Right lung (tissue), 2 donors: ENCODE measurements at regions not wholly inside any gene's neighbourhood (a gene's known extent, or its start where the extent isn't known, plus 50 kb on each side); places are given as distances from the start of the nearest gene placed in this dataset.
"Not testable (repeated sequence)": the region's sequence is repeated elsewhere in the genome, so short reads cannot be mapped to it uniquely, and the experiment has no call there.

ENCODE experiments used
- DNase-seq, 2 donors: peaks; one replicate each; pipeline ENCODE4 v3.0.0-alpha.2; 2013

DNA sequence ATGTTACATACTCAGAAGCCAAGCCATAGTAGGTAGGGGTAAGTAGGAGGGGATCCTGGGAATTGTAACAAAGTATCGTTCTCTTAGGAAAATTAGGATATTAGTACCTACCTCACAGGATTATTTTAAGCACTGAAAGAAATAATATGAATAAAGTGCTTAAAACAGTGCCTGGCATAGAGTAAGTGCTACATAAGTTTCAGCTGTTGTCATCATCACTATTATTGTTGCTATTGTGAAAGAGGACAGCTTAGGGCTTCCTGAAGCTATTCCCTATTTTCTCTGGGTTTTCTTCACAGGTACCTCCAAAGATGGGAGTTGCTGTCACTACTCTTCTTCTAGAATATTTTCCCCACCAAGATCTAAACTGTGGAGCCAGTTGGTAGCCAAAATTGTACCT is 443.7 kb upstream of the FGF16 start:
- DNase-seq = no peak

GRCh38 chrX:77003956-77004355 is 443.2 kb upstream of the FGF16 start:
- DNase-seq = no peak

GRCh38 chrX:77009691-77010090 is 437.5 kb upstream of the FGF16 start:
- no peak for DNase-seq

DNA sequence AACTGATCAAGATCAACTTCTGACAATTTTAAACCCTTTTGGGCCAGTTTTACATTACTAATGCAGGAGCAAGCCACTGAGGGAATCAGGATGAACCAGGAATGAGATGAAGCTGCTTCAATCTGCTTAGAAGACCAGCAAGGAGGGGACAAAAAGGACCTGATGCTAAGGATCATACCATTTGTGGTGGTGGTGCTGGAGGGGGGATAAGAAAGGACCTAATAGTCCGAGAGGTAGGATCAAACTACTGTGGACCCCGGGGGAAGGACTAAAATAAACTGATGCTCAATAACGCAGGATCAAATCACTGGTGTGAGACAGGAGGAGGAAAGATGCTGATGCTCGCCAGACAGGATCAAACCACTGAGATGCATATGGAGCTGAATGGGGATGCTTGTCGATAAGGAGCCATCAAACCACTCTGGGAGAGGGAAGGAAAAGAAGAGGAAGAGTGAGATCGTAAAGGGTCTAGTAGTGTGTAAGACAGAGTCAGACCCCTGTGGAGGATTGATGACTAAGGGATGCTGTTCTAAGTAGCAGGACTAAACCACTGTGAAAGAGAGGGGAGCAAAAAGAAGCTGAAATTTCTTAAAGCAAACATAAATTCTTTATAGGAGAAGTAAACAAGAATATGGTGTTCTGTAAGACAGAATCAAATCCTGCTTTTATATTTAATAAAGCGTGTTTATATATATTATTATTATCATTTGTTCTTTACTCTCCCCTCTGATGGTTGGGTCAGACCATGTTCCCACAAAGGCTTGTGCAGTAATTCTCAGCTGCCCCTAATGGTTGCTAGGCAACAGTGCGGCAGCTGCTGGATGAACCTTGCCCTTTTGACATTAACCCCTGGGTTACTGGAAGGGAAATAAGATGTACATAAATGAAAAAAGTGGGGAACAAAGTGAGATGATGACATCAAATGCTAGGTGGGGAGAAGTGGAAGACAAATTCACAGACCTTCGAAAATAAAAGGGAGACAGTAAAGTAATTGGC is 432.5 kb upstream of the FGF16 start:
- peak; percentile 0 to 2 for DNase-seq

DNA sequence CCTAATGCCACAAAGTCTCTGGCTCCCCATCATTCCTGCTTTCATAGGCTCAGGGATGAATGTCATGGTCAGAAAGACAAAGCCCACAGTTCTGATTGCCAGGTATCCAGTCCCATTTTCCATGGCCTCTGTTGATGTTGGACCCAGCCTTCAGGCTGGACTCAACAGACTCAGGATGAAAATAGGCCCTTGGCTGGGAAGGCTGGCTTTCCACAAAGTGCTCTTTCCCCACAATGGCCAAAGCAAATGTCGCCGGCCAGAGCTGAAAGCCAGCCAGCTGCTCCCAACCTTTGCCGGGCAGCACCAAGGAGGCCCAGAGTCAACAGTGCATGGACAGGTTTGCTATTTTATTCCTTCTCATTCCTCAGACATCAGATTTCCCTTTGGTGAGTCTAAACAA is 430.1 kb upstream of the FGF16 start:
- DNase-seq = no peak

DNA sequence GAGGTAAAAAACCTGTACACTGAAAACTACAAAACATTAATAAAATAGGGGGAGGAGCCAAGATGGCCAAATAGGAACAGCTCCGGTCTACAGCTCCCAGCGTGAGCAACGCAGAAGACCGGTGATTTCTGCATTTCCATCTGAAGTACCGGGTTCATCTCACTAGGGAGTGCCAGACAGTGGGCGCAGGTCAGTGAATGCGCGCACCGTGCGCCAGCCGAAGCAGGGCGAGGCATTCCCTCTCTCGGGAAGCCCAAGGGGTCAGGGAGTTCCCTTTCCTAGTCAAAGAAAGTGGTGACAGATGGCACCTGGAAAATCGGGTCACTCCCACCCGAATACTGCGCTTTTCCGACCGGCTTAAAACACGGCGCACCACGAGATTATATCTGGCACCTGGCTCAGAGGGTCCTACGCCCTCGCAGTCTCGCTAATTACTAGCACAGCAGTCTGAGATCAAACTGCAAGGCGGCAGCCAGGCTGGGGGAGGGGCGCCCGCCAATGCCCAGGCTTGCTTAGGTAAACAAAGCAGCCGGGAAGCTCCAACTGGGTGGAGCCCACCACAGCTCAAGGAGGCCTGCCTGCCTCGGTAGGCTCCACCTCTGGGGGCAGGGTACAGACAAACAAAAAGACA is 400.9 kb upstream of the FGF16 start:
- not testable (repeated sequence) for DNase-seq

- no peak for DNase-seq
These were observed 386.6 kb upstream of the FGF16 start for GRCh38 chrX:77060572-77060971.

DNA sequence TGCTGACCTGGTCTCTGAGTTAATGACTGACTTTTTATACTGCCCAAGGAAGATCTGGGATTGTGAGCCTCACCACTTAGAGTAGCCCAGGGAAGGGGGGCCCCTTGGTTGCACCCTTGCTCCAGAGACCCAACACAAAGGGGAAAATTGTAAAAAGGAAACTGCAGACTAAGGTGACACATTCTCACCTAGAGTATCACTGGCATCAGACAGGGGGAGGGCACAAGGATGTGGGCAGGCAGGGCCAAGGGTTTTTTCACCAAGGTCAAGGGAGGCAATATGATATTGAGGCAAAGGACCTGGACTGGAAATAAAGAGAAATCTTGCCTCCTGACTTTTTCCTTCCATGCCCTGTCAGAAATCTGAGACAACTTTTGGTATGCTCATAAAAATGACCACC is 386.2 kb upstream of the FGF16 start:
- DNase-seq = no peak

GRCh38 chrX:77061545-77061944 is 385.6 kb upstream of the FGF16 start:
- no peak for DNase-seq

GRCh38 chrX:77065896-77066295 is 381.3 kb upstream of the FGF16 start:
- DNase-seq = no peak

GRCh38 chrX:77070202-77070918 is 376.8 kb upstream of the FGF16 start:
- DNase-seq = no peak

GRCh38 chrX:77076896-77077295 is 370.3 kb upstream of the FGF16 start:
- no peak for DNase-seq

- DNase-seq = not testable (repeated sequence)
These were observed 366.0 kb upstream of the FGF16 start for GRCh38 chrX:77081237-77081636.

- no peak for DNase-seq
These were observed 361.8 kb upstream of the FGF16 start for GRCh38 chrX:77085372-77085771.

DNA sequence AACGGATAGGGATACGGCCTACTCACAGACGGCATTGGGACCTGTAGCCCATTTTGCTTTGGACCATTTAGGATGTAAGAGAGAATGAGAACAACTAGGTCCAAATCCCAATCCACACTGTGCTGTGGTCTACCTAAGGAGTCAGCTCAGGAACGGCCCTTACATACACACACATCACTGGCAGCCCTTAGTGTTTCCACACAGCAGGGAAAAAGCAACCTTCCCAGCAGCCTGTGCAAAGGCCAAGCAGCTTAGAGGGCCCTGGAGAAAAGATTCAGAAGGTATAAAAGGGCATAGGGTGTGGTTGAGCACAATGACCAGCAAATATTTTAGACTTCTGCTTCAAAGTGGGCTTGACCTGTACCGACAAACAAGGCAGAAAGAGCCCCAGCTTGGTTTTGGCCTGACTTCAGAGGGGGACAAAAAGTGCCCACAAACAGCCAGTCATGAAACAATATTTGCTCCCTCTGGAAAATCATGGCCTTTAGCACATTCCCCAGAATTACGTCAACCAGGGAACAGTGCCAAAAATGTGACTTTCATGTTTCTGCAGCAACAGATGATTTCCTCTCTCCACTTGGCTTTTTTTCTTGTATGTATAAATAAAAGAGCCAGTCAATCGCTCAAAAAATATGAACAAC is 359.5 kb upstream of the FGF16 start:
- DNase-seq = peak; percentile 83 to 87

DNA sequence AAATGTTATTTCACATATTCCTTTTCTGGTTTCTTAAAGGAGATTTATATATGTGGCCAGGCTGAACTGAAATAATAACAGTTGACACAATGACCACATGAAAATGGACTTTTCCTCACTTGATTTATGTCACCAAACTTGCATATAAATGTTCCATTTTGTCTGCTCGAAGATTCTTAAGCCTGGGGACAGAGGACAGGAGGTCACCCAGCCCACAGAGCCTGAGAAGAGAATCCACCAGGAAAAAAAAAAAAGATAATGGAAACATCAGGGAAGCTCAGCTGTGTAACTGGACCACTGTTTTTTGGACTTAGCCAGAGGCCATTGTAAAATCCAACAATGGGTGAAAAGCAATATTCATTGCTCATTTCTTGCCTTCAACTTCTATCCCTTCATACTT is 359.0 kb upstream of the FGF16 start:
- DNase-seq = no peak

GRCh38 chrX:77114501-77114900 is 332.7 kb upstream of the FGF16 start:
- no peak for DNase-seq

GRCh38 chrX:77118686-77119085 is 328.5 kb upstream of the FGF16 start:
- DNase-seq = no peak

- DNase-seq = no peak
These were observed 327.5 kb upstream of the FGF16 start for GRCh38 chrX:77119706-77120105.

DNA sequence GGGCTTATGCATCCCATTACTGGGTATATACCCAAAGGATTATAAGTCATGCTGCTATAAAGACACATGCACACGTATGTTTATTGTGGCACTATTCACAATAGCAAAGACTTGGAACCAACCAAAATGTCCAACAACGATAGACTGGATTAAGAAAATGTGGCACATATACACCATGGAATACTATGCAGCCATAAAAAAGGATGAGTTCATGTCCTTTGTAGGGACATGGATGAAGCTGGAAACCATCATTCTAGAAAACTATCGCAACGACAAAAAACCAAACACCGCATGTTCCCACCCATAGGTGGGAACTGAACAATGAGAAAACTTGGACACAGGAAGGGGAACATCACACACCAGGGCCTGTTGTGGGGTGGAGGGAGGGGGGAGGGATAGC is 323.3 kb upstream of the FGF16 start:
- not testable (repeated sequence) for DNase-seq

DNA sequence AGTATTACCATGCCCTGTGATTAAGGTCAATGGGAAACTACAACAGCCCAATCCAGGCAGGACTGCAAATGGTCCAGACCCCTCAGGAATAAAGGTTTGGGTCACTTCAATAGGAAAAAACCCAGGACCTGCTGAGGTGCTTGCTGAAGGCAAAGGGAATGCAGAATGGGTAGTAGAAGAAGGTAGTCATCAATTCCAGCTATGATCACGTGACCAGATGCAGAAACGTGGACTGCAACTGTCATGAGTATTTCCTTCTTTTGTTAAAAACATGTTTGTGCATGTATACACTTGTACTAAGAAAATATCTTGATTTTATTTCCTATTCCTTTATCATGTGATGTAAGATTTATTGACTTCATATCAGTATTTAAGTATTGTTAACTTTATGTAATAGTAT is 319.6 kb upstream of the FGF16 start:
- DNase-seq = not testable (repeated sequence)

- DNase-seq = no peak
These were observed 303.3 kb upstream of the FGF16 start for GRCh38 chrX:77143907-77144306.
